ENCODE measurements at regions not wholly inside any gene's neighbourhood (a gene's known extent, or its start where the extent isn't known, plus 50 kb on each side); places are given as distances from the start of the nearest gene placed in this dataset.

DNA sequence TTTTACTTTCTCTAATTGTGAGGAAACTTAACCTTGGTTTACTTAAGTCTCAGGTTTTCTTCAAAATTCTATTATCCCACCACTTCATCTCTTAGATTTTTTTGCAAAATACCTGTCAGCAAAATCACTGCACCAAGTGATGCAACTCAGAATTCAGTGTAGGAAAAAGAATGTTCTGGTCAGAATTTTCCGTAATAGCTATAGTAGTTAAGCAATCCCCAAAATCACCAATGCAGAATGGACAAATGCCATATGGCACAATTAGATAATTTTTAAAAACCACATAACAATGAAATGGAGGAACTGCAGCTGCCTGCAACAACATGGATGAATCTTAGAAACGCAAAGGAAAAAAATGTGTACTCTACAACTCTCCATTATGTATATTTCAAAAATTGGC lies 373.1 kb downstream of the NAF1 start:
- TF ChIP-seq, protein P1, sequence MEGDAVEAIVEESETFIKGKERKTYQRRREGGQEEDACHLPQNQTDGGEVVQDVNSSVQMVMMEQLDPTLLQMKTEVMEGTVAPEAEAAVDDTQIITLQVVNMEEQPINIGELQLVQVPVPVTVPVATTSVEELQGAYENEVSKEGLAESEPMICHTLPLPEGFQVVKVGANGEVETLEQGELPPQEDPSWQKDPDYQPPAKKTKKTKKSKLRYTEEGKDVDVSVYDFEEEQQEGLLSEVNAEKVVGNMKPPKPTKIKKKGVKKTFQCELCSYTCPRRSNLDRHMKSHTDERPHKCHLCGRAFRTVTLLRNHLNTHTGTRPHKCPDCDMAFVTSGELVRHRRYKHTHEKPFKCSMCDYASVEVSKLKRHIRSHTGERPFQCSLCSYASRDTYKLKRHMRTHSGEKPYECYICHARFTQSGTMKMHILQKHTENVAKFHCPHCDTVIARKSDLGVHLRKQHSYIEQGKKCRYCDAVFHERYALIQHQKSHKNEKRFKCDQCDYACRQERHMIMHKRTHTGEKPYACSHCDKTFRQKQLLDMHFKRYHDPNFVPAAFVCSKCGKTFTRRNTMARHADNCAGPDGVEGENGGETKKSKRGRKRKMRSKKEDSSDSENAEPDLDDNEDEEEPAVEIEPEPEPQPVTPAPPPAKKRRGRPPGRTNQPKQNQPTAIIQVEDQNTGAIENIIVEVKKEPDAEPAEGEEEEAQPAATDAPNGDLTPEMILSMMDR (IDR thresholded peaks at IDR 0.05; ENCODE audit: low read length), result no peak
- no peak for TF ChIP-seq EZH2 (optimal IDR thresholded peaks at IDR 0.05; ENCODE audit: low read depth, low read length)
